Left renal pelvis (tissue), 4 donors: ENCODE measurements at regions not wholly inside any gene's neighbourhood (a gene's known extent, or its start where the extent isn't known, plus 50 kb on each side); places are given as distances from the start of the nearest gene placed in this dataset.
"Not testable (repeated sequence)": the region's sequence is repeated elsewhere in the genome, so short reads cannot be mapped to it uniquely, and the experiment has no call there.

ENCODE experiments used
- DNase-seq, 4 donors: peaks; one replicate each; pipeline ENCODE4 v3.0.0-alpha.2; 2013; ENCODE audit warnings: low read depth in 4 of 4, low spot score in 3 of 4

- no peak for DNase-seq
Observed at GRCh38 chr18:34461266-34461665, 236.6 kb upstream of the NOL4 start.

- no peak for DNase-seq
Observed at GRCh38 chr18:34467058-34467457, 242.3 kb upstream of the NOL4 start.

- no peak for DNase-seq
Observed at GRCh38 chr18:34480162-34480700, 229.9 kb upstream of the DTNA start.

- no peak for DNase-seq
Observed at GRCh38 chr18:34482204-34482603, 227.9 kb upstream of the DTNA start.

GRCh38 chr18:34483198-34483597, 226.9 kb upstream of the DTNA start:
- DNase-seq: no peak

GRCh38 chr18:34491719-34492118, 218.4 kb upstream of the DTNA start:
- DNase-seq: no peak

- DNase-seq: no peak
Observed at GRCh38 chr18:34492652-34493051, 217.4 kb upstream of the DTNA start.

GRCh38 chr18:34493099-34493544, 217.0 kb upstream of the DTNA start:
- peak; percentile 29 to 57 (median 42) for DNase-seq

- peak in 2 of 4 donors; percentile 10 to 24 for DNase-seq
Observed at GRCh38 chr18:34493566-34494358, 216.3 kb upstream of the DTNA start.

GRCh38 chr18:34494359-34494696, 215.8 kb upstream of the DTNA start:
- DNase-seq: no peak

GRCh38 chr18:34495506-34495905, 214.6 kb upstream of the DTNA start:
- DNase-seq: no peak

- DNase-seq: no peak
Observed at GRCh38 chr18:34501553-34501952, 208.5 kb upstream of the DTNA start.

- no peak for DNase-seq
Observed at GRCh38 chr18:34506198-34506597, 203.9 kb upstream of the DTNA start.

GRCh38 chr18:34509163-34509562, 200.9 kb upstream of the DTNA start:
- DNase-seq: no peak

GRCh38 chr18:34509879-34510586, 200.1 kb upstream of the DTNA start:
- no peak for DNase-seq

GRCh38 chr18:34510926-34511325, 199.2 kb upstream of the DTNA start:
- DNase-seq: no peak

- no peak for DNase-seq
Observed at GRCh38 chr18:34511435-34511834, 198.7 kb upstream of the DTNA start.

- no peak for DNase-seq
Observed at GRCh38 chr18:34511879-34512278, 198.2 kb upstream of the DTNA start.

GRCh38 chr18:34514238-34514637, 195.9 kb upstream of the DTNA start:
- no peak for DNase-seq

GRCh38 chr18:34514957-34515356, 195.1 kb upstream of the DTNA start:
- no peak for DNase-seq

- DNase-seq: not testable (repeated sequence)
Observed at GRCh38 chr18:34516355-34516754, 193.7 kb upstream of the DTNA start.

- not testable (repeated sequence) for DNase-seq
Observed at GRCh38 chr18:34516996-34517395, 193.1 kb upstream of the DTNA start.
